HG03378 (cell line): ENCODE measurements at regions not wholly inside any gene's neighbourhood (a gene's known extent, or its start where the extent isn't known, plus 50 kb on each side); places are given as distances from the start of the nearest gene placed in this dataset.
"Not testable (repeated sequence)": the region's sequence is repeated elsewhere in the genome, so short reads cannot be mapped to it uniquely, and the experiment has no call there.

ENCODE experiments used
- ATAC-seq: cut with Tn5 transposase; IDR thresholded peaks from one replicate; pipeline ENCODE4 v1.9.1; 2021; ENCODE audit warnings: mild to moderate bottlenecking, moderate library complexity; ENCODE audit not compliant: unreplicated experiment

DNA sequence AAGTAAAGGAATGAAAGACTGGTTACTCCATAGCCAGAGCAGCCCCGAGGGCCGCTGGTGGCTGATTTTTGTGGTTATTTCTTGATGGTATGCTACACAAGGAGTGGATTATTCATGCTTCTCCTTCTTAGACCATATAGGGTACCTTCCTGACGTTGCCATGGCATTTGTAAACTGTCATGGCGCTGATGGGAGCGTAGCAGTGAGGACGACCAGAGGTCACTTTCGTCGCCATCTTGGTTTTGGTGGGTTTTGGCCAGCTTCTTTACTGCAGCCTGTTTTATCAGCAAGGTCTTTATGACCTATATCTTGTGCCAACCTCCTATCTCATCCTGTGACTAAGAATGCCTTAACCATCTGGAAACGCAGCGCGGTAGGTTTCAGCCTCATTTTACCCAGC lies 1187.6 kb upstream of the AUTS2 start:
- not testable (repeated sequence) for ATAC-seq

- ATAC-seq, result no peak
Measured at GRCh38 chr7:68411742-68412141, 1186.5 kb upstream of the AUTS2 start.

DNA sequence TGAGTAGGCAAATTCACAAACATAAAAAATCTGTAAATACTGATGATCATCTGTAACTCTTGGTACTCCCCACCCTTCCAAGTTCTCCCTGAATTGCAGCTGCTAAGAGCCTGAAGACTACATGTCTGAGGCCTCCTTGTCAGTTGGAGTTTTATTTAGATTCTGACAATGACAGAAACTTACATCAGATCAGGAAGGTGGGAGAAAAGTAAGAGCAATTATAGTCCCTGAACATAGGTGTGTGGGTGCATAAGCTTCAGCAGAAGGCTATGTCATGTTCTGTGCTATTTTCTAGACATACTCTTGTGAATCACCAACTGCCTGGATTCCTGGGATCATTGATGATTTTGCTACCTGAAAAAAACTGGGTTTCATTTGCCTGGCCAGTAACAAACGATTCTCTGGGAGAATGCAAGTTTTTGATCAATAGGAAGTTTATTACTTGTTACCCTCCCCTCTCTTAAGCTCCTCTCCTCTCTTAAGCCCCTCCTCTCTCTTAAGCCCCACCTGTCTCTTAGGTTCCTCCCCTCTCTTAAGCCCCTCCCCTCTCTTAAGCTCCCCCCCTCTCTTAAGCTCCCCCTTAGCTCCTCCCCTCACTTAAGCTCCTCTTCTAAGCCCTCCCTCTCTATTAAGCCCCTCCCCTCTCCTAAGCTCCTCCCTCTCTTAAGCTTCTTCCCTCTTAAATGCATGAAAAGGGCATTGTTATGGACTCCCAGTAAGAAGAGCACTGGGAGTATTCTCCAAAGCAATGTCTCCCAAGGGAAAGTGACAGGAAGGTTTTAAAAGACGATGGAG lies 1183.4 kb upstream of the AUTS2 start:
- no peak for ATAC-seq

- no peak for ATAC-seq
Measured at GRCh38 chr7:68417002-68417401, 1181.3 kb upstream of the AUTS2 start.

DNA sequence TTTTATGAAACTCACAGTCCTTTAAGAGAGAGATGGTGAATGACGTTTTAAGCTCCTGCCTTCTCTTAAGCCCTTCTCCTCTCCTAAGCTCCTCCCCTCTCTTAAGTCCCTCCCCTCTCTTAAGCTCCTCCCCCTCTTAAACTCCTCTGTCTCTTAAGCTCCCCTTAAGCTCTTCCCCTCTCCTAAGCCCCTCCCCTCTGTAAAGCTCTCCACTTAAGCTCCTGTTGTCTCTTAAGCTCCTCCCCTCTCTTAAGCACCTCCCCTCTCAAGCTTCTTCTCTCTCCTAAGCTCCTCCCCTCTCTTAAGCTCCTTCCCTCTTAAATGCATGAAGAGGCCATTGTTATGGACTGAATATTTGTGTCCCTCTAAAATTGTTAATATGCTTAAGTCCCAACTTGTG lies 1180.6 kb upstream of the AUTS2 start:
- no peak for ATAC-seq

- ATAC-seq, result no peak
Measured at GRCh38 chr7:68420342-68421192, 1177.7 kb upstream of the AUTS2 start.

GRCh38 chr7:68421712-68422111 lies 1176.6 kb upstream of the AUTS2 start:
- ATAC-seq, result no peak

GRCh38 chr7:68422281-68422680 lies 1176.0 kb upstream of the AUTS2 start:
- ATAC-seq, result no peak

- no peak for ATAC-seq
Measured at GRCh38 chr7:68423356-68423755, 1174.9 kb upstream of the AUTS2 start.

DNA sequence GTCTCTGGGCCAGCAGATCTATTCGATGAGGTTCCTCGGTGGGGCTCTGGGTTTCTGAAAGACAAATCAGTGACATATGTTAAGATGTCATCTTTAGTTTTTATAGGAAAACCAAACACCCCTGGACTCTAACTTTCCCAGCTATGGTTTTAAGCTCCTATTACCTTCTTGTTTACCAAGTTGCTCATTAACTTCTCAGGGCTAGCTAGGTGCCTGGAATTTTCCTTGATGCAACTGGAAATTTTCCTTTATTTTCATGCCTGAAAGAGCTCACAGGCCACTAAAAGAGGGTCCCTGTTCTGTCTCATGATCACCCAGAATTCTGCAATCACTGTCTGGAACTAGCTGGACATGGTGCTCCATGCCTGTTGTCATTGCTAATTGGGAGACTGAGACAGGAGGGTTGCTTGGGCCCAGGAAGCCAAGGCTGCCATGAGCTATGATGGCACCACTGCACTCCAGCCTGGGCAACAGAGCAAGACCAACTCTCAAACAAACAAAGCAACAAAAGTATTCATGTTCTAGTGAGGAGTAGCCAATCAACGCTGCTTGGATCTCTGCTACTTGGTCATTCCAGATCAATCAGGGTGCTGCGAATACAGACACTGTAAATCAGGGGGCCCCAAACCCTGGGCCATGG lies 1173.5 kb upstream of the AUTS2 start:
- ATAC-seq, result no peak

GRCh38 chr7:68425377-68425776 lies 1172.9 kb upstream of the AUTS2 start:
- ATAC-seq, result no peak

DNA sequence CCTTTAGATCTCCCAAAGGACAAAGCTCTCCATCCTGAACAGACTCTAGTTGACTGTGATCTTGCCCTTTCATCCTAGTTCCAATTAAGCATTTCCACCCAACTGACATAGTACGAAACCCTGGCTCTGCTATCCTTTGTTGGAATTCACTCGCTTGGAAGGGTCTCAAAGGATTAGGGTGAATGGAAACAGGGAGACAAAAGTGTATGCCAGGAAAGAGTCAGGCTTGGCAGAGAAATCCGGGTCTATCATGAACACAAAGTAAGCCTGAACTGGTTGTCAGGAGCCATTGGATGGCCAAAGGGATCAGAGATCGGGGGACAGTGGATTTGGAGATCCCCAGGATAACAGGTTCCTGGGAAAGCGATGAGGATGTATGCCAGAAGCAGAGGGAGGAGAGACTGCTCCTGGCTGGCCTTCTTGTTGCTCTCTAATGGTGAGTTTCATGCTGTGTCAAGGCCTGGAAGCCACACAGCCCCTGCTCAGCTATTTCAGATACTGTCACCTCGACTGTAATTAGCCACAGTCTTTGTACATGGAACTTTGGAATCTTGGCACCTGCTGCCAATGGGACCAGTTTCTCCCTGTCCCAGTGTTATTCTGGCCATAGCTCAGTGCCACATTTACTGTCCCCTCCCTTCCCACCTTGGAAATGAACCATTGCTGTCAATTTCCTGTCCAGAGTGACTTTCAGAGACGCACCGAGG lies 1168.7 kb upstream of the AUTS2 start:
- ATAC-seq, result no peak

DNA sequence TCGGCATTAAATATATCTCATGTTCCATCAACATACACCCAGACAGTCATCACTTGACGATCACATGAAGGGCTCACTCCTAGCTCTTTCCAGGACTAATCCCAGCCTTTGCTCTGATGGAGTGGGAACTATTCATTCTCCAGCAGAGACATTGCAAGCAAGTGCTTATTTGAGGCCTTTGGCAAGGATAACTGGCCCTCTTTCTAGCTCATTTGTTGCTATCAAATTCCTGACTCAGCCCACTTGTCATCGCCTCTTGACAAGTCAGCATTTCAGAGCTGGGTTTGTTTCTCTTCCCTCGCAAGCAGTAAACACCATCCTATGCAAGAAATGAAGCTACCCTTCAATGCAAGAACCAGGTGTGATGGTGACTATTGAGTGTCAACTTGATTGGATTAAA lies 1165.7 kb upstream of the AUTS2 start:
- no peak for ATAC-seq

GRCh38 chr7:68433462-68434070 lies 1164.7 kb upstream of the AUTS2 start:
- ATAC-seq, result no peak

DNA sequence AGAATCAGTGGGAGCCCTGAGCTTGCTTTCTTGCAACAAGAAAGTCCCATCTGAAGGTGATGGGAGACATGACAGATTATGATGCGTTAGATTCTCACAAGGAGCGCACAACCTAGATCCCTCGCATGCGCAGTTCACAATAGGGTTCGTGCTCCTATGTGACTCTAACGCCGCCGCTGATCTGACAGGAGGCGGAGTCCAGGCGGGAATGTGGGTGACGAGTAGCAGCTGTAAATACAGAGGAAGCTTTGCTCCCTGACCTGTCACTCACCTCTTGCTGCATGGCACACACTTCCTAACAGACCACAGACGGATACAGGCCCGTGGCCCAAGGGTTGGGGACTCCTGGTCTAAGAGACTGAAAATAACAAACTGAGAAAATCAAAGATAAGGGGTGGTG lies 1163.4 kb upstream of the AUTS2 start:
- ATAC-seq, result no peak

DNA sequence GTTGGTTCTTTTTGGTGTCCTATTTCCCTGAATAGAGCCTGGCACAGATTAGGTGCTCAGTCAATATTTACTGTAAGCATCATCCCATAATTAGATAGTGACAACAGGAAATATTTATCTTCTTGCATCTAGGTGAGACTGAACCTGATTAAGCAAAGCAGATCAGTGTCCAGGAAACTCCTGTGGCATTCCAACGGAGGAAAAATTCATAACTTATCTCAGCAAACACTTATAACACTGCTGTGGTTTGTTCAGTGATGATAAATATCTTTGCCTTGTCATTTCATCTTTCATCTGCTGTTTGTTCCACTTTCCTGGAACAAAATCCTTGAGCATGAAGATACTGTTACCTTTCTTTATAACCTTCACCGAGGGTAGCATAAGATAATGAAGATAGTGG lies 1160.3 kb upstream of the AUTS2 start:
- ATAC-seq, result no peak

DNA sequence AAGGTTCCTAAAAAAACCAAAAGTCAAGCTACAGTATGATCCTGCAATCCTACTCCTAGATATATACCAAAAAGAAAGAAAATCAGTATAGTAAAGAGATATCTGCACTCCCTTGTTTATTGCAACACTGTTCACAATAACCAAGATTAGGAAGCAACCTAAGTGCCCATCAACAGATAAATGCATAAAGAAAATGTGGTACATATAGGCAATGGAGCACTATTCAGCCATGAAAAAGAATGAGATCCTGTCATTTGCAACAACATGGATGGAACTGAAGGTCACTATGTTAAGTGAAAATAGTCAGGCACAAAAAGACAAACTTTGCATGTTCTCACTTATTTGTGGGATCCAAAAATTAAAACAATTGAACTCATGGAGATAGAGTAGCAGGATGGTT lies 1159.5 kb upstream of the AUTS2 start:
- ATAC-seq, result no peak

- ATAC-seq, result no peak
Measured at GRCh38 chr7:68439897-68440296, 1158.4 kb upstream of the AUTS2 start.

DNA sequence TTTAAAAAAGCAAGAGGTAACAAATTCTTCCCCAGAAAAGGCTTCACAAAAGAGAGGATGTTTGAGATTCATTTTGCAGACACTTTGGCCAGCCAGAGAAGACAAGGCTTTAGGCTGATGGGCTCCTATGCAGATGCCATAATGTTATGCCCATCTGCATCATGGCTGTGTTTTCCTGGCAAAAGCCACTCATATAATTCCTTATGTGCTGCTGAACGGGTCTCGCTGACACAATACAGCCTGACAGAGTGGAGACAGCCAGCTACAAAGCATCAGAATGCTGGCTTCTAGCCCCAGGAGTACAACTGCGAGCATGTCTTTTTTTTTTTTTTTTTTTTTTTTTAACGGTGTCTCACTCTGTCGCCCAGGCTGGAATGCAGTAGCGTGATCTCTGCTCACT lies 1157.4 kb upstream of the AUTS2 start:
- ATAC-seq, result no peak

DNA sequence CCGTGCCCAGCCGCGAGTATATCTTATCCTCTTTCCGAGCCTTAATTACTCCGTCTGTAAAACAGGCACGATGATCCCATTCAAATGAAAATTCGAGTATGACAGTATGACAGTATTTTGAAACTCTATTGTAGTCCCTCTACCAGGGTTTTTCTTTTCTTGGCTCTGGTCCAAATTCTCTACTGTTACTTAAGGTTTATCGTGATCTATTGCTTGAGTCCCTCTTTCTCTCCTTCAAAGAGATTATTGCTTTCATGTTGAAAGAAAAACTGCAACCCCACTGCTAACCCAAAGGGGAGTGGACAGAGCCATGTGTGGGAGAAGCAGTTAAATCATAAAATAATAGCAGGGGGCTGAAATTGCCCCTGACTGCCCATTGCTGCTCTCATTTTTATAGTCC lies 1156.6 kb upstream of the AUTS2 start:
- ATAC-seq, result no peak
